ENCODE measurements at regions not wholly inside any gene's neighbourhood (a gene's known extent, or its start where the extent isn't known, plus 50 kb on each side); places are given as distances from the start of the nearest gene placed in this dataset.

DNA sequence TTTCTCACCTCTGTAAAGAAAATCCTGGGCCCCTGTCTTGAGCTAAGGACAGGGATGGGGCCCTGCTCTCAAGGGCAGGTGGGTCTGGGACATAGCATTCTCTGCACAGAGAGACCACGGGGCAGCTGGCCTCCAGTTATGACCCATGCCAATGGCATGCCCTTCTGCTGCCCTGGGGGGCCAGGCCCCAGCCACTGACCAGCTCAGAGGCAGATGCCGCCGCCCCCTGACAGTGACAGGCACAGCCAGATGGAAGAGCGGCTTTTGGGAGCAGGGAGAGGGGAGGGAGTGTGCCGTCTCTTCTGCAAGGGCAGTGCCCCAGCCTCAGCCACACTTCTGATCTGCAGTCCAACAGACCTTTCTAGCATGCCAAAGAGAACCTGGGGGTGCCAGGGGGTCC is 114.8 kb upstream of the NAV2 start:
- TF ChIP-seq POLR2AphosphoS5 (IDR thresholded peaks at IDR 0.05) = no peak
- TF ChIP-seq, protein P1, sequence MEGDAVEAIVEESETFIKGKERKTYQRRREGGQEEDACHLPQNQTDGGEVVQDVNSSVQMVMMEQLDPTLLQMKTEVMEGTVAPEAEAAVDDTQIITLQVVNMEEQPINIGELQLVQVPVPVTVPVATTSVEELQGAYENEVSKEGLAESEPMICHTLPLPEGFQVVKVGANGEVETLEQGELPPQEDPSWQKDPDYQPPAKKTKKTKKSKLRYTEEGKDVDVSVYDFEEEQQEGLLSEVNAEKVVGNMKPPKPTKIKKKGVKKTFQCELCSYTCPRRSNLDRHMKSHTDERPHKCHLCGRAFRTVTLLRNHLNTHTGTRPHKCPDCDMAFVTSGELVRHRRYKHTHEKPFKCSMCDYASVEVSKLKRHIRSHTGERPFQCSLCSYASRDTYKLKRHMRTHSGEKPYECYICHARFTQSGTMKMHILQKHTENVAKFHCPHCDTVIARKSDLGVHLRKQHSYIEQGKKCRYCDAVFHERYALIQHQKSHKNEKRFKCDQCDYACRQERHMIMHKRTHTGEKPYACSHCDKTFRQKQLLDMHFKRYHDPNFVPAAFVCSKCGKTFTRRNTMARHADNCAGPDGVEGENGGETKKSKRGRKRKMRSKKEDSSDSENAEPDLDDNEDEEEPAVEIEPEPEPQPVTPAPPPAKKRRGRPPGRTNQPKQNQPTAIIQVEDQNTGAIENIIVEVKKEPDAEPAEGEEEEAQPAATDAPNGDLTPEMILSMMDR (IDR thresholded peaks at IDR 0.05) = no peak
- no peak for TF ChIP-seq POLR2A (IDR thresholded peaks at IDR 0.05)
- TF ChIP-seq EP300 (IDR thresholded peaks at IDR 0.05) = no peak

Data from upper lobe of left lung (tissue), 4 donors.